Keratinocyte (primary cell): ENCODE measurements at regions not wholly inside any gene's neighbourhood (a gene's known extent, or its start where the extent isn't known, plus 50 kb on each side); places are given as distances from the start of the nearest gene placed in this dataset.

Source experiments
- CTCF ChIP-seq, 3 experiments: IDR thresholded peaks in 1 of 3; conservative IDR thresholded peaks in 1 of 3; optimal IDR thresholded peaks in 1 of 3; 2 replicates in 2 of 3; 3 replicates in 1 of 3; pipeline versions ENCODE3 to v1.5.1; 2011; ENCODE audit warnings: low read length in 3 of 3, mild to moderate bottlenecking in 3 of 3, moderate library complexity in 2 of 3, control low read depth in 1 of 3, inconsistent platforms in 1 of 3; ENCODE audit not compliant: insufficient read depth in 2 of 3; ENCODE audit errors: extremely low read depth in 1 of 3
- EZH2 ChIP-seq: IDR thresholded peaks from one replicate; pipeline ENCODE4 v1.6.1; 2012; ENCODE audit warnings: inconsistent platforms, mild to moderate bottlenecking, low read length, moderate library complexity

- no peak for TF ChIP-seq CTCF (optimal IDR thresholded peaks at IDR 0.05 in 1 of 3, IDR thresholded peaks at IDR 0.05 in 1 of 3, conservative IDR thresholded peaks at IDR 0.05 in 1 of 3; ENCODE audit: extremely low read depth in 1 of 3, insufficient read depth in 2 of 3, low read length in 3 of 3)
- no peak for TF ChIP-seq EZH2
Measured at GRCh38 chr11:70616938-70617654, 218.8 kb downstream of the CTTN start.
